SJSA1 (cell line): ENCODE measurements at regions not wholly inside any gene's neighbourhood (a gene's known extent, or its start where the extent isn't known, plus 50 kb on each side); places are given as distances from the start of the nearest gene placed in this dataset.

Experiments used
- DNase-seq, 2 experiments: peaks; one replicate each; pipeline ENCODE4 v3.0.0-alpha.2; 2015 to 2020; ENCODE audit warnings: low spot score in 2 of 2, low read depth in 1 of 2
- H3K27ac ChIP-seq: fragments of 250-450 bp; sonication (Bioruptor Pico); 2 replicates; pipeline ENCODE4 v1.5.1; 2020; ENCODE audit warnings: mild to moderate bottlenecking, moderate library complexity
- H3K27me3 ChIP-seq: fragments of 250-450 bp; sonication (Bioruptor Pico); replicated peaks from 2 replicates; pipeline ENCODE4 v1.5.1; 2020; ENCODE audit warnings: mild to moderate bottlenecking, moderate library complexity
- H3K36me3 ChIP-seq: fragments of 250-450 bp; sonication (Bioruptor Pico); 2 replicates; pipeline ENCODE4 v1.5.1; 2020; ENCODE audit warnings: mild to moderate bottlenecking
- H3K4me1 ChIP-seq: fragments of 250-450 bp; sonication (Bioruptor Pico); replicated peaks from 2 replicates; pipeline ENCODE4 v1.6.1; 2021; ENCODE audit warnings: mild to moderate bottlenecking
- H3K4me3 ChIP-seq: fragments of 250-450 bp; sonication (Bioruptor Pico); 2 replicates; pipeline ENCODE4 v1.5.1; 2020; ENCODE audit warnings: mild to moderate bottlenecking
- H3K9me3 ChIP-seq: fragments of 250-450 bp; sonication (Bioruptor Pico); replicated peaks from 2 replicates; pipeline ENCODE4 v1.5.1; 2020; ENCODE audit warnings: mild to moderate bottlenecking

DNA sequence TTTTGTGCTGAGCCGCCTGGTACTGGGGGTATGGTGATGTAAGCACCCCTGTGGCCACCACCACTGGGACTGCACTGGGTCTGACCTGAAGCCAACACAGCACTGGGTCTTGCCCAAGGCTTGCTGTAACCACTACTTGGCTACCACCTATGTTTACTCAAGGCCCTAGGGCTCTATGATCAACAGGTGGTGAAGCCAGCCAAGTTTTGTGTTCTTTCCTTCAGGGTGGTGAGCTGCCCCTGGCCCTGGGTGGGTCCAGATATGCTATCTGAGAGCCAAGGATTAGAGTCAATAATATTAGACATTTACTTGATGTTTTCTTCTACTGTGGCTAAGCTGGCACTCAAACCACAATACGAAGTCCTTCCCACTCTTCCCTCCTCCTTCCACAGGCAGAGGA lies 55.1 kb upstream of the PAGE4 start:
- Histone ChIP-seq H3K36me3 (no peaks in the 10 kb centered on the region), H3K27me3 (no peaks in the 10 kb centered on the region), H3K4me3 (no peak overlapping the region), H3K9me3 (no peaks in the 10 kb centered on the region), H3K27ac (no peak overlapping the region), H3K4me1 (no peaks in the 10 kb centered on the region)
- DNase-seq = no peak

DNA sequence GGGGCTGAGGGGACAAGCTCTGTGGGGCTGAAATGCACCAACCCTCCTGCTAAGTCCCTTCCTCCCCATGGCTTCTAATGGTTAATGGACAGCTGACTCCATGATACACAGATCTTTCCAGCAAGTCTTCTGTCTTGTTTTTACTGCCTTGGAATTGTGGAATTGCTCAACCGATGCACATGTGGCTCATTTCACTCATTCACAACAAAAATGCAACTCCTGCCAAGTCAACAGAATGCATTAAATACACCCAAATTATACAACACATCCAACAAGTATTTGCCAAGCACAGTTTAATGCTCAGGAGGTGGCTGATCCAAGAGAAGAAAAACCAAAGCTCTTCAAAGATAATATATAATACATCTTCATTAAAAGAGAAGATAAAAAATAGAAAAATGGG lies 61.9 kb upstream of the PAGE4 start:
- Histone ChIP-seq H3K27ac (no peak overlapping the region), H3K9me3 (no peaks in the 10 kb centered on the region), H3K4me3 (no peak overlapping the region), H3K36me3 (no peaks in the 10 kb centered on the region), H3K4me1 (no peaks in the 10 kb centered on the region), H3K27me3 (no peaks in the 10 kb centered on the region)
- DNase-seq = no peak

DNA sequence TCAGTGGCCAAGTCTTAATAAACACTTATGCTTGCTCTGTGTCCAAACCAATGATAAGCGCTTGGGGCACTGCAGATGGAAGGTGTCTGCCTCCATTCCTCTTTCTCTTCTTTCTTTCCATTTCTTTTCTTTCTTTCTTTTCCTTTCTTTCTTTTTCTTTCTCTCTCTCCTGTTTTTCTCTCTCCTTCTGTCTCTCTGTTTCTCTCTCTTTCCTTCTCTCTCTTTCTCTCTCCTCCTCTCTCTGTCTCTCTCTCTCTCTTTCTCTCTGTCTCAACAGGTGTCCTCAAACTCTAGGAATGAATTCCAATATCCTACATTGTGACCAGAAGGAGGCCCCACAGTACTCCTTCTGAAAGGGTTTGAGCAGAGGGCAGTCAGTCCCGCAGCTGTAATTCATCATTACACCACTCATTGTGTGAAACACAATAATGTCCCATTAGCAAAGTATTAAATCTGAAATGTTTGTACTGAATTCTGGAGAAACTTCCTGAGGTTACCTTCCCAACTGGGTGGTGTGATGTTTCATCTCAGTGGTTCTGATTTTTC lies 66.5 kb upstream of the PAGE1 start:
- no peaks in the 10 kb centered on the region for H3K9me3 ChIP-seq
- no peak overlapping the region for H3K4me3 ChIP-seq
- no peak for DNase-seq
- H3K4me1 ChIP-seq = no peaks in the 10 kb centered on the region
- H3K27ac ChIP-seq = no peak overlapping the region
- H3K36me3 ChIP-seq = no peaks in the 10 kb centered on the region
- H3K27me3 ChIP-seq = no peaks in the 10 kb centered on the region

DNA sequence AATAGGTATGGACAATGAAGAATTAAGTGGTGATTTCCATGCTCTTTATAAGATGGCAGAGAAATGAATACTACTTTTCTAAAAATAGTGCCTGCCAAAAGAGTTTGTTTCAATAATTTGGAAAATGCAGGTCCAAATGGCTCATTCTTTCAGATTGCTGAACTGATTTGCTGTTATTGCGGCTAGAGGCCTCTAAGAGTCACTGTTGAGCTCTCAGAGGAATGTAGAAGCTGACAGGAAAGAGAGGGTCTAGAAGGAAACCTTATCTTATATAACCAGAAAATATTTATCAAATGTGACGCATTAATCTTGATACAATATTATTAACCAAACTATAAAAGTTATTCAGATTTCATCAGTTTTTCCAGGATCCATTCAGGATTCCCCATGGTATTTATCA lies 65.7 kb upstream of the PAGE1 start:
- Histone ChIP-seq H3K9me3 (no peaks in the 10 kb centered on the region), H3K27me3 (no peaks in the 10 kb centered on the region), H3K27ac (no peak overlapping the region), H3K4me1 (no peaks in the 10 kb centered on the region), H3K4me3 (no peak overlapping the region), H3K36me3 (no peaks in the 10 kb centered on the region)
- no peak for DNase-seq

DNA sequence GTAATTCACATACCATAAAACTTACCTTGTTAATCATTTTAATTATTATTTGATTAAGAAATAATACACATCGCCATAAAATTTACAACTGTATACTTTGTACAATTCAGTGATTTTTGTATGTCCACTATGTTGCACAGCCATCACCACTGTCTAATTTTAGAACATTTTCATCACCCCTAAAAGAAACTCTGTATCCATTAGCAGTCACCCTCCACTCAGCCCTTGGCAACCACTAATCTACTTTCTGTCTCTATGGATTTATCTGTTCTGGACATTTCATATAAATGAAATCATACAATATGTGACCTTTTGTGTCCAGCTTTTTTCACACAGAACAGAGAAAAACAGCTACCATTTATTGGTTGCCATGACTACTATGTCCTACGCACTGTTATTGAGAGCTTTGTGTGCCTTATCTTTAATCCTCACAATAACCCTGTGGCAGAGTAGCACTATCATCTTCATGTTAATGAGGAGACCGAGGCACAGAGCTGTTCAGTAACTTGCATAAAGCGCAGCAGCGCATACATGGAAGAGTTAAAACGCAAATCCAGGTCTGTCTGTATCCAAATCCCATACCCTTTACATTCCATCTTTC lies 64.6 kb upstream of the PAGE1 start:
- no peak overlapping the region for H3K4me3 ChIP-seq
- no peak overlapping the region for H3K27ac ChIP-seq
- no peaks in the 10 kb centered on the region for H3K36me3 ChIP-seq
- DNase-seq = no peak
- H3K27me3 ChIP-seq = no peaks in the 10 kb centered on the region
- no peaks in the 10 kb centered on the region for H3K4me1 ChIP-seq
- H3K9me3 ChIP-seq = no peaks in the 10 kb centered on the region

DNA sequence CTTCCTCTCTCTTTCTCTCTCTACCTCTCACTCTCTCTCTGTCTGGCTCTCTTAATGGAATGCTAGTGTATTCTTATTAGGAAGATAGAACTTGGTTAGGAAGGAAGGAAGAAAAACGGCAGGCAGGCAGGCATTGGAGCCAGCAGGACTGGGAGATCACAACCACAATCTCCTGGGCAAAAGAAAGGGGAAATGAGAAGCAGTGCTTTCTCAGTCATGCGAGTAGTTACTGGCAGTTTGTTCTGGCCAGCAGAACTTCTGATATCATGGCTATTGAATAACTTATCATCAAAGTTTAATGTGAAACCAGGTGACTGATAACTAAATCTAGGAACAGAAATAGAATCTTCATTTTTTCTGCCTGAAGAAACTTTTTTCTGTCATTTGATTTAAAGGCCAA lies 60.9 kb upstream of the PAGE1 start:
- no peak overlapping the region for H3K27ac ChIP-seq
- H3K9me3 ChIP-seq = no peaks in the 10 kb centered on the region
- no peaks in the 10 kb centered on the region for H3K4me1 ChIP-seq
- no peak overlapping the region for H3K4me3 ChIP-seq
- H3K27me3 ChIP-seq = no peaks in the 10 kb centered on the region
- DNase-seq = no peak
- no peaks in the 10 kb centered on the region for H3K36me3 ChIP-seq

DNA sequence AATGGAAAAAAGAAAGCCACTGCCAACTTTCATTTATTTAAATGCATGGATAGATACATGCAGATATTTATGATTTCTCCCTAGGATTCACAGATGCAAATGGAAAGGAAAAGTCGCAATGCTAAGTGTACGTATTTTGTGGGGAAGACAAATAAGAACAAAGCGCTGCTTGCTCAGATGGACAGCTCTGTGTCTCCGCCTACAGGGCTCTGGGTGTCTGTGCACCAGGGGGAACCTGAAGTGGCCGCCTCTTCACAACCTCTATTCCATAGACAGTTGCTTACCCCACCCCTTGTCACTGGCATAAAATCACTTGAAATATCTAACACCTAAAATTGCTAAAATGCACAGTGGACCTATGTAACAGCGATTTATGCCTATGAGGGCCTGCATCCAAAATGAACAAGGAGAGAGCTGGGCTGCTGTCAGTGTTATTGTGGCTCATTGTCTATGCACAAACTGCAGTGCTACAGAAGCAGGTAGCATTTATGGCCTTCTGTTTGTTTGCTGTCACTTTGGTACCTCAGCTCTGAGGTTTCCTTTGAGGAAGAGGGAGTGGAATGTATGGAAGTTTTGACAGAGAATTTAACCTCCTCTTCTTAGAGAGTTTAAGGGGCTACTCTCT lies 58.6 kb upstream of the PAGE1 start:
- H3K27ac ChIP-seq = no peak overlapping the region
- no peaks in the 10 kb centered on the region for H3K27me3 ChIP-seq
- DNase-seq = peak; percentile 1 to 36

DNA sequence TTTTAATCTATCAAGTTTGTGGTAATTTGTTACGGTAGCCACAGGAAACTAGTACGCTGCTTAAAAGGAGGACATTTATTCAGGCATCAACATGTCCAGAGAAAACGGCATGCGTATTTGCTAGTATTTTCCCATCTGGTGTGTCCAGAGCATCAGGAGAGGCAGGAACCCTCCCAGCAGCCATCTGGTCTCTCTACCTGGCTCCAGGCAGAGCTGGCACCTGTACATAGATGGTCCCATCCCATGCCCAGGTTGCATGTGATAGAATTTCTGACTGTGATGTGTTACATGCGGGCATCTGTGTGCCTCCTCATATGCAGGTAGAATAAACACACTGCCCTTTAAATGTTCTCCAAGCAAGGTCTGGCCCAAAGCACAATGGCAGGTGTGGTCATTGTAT lies 57.9 kb upstream of the PAGE1 start:
- Histone ChIP-seq H3K27ac (no peak overlapping the region), H3K4me3 (no peak overlapping the region), H3K27me3 (no peaks in the 10 kb centered on the region), H3K4me1 (no peaks in the 10 kb centered on the region), H3K9me3 (no peaks in the 10 kb centered on the region), H3K36me3 (no peaks in the 10 kb centered on the region)
- DNase-seq = no peak

More for the DNA sequence above, 58.6 kb upstream of the PAGE1 start:
- H3K9me3 ChIP-seq = no peaks in the 10 kb centered on the region
- H3K4me1 ChIP-seq = no peaks in the 10 kb centered on the region
- H3K4me3 ChIP-seq = no peak overlapping the region
- no peaks in the 10 kb centered on the region for H3K36me3 ChIP-seq

DNA sequence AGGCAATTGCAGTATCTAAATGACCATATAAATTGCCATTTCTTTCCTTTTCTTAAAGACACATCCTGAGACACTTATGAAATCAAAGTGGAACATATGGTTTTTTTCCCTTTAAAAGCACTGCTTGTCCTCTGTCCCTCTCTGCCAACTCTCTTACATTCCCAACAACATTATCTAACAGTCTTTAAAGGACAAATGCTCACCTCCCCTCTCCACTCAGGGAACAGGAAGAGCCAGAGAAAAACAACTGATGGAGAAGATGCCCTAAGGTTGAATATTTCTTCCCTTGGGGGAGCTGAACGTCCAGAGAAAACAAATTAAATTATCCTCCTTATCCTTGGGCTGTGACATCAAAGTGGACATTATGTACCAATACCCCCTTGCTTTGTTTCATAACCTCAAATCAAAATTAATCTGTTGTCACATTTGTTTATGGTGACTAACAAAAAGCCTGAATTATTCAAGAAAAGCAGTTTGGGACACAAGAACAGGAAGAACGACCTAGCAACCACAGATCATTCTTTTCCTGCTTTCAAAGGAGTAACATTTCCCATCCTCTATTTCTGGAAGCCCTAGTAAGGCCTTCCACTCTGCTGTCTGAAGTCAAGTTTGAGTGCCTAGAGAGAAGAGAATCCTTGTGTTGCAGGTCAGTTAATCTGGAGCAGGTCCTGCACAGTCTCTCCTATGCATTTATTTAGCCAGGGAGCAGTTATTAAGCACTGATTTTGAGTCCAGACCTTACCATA lies 52.6 kb upstream of the PAGE1 start:
- Histone ChIP-seq H3K9me3 (no peaks in the 10 kb centered on the region), H3K27me3 (no peaks in the 10 kb centered on the region), H3K36me3 (no peaks in the 10 kb centered on the region), H3K4me1 (no peaks in the 10 kb centered on the region), H3K4me3 (no peak overlapping the region), H3K27ac (no peak overlapping the region)
- no peak for DNase-seq

DNA sequence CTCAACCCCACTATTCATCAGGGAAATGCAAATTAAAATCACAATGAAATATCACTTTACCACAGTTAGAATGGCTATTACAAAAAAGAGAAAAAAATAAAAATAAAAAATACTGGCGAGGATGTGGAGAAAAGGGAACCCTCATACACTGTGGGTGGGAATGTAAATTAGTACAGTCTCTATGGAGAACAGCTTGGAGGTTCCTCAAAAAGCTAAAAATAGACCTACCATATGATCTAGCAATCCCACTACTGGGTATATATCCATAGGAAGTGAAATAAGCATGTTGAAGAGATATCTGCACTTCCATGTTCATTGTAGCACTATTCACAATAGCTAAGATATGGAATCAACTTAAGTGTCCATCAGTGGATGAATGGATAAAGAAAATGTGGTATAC lies 50.5 kb upstream of the PAGE1 start:
- H3K27me3 ChIP-seq = no peaks in the 10 kb centered on the region

More for the DNA sequence above, 50.5 kb upstream of the PAGE1 start:
- H3K27ac ChIP-seq = no peak overlapping the region
- no peaks in the 10 kb centered on the region for H3K4me1 ChIP-seq
- no peak for DNase-seq
- H3K9me3 ChIP-seq = no peaks in the 10 kb centered on the region
- no peak overlapping the region for H3K4me3 ChIP-seq
- no peaks in the 10 kb centered on the region for H3K36me3 ChIP-seq
